Right lobe of liver (tissue), 6 donors: ENCODE measurements at regions not wholly inside any gene's neighbourhood (a gene's known extent, or its start where the extent isn't known, plus 50 kb on each side); places are given as distances from the start of the nearest gene placed in this dataset.
"Not testable (repeated sequence)": the region's sequence is repeated elsewhere in the genome, so short reads cannot be mapped to it uniquely, and the experiment has no call there.

Source experiments
- ATAC-seq, 4 donors: fragments of 200-7000 bp; cut with Tn5 transposase; one replicate each; pipeline ENCODE4 v1.9.1; 2020; ENCODE audit warnings: mild to moderate bottlenecking in 4 of 4, moderate library complexity in 4 of 4
- DNase-seq, 3 donors: peaks; one replicate each; pipeline ENCODE4 v3.0.0-alpha.2; 2020
- H3K27ac ChIP-seq, 3 donors: fragments of 200-600 bp; one replicate each; pipeline ENCODE4 v1.8.0; 2022
- H3K27me3 ChIP-seq, 2 donors: fragments of 200-600 bp; one replicate each; pipeline ENCODE4 v1.8.0; 2022
- H3K36me3 ChIP-seq, 4 donors: fragments of 200-600 bp; sonication (generic) in 1 of 4; one replicate each; pipeline versions ENCODE4 v1.5.1 to v1.8.0; 2017 to 2022; ENCODE audit warnings: control low read depth in 1 of 4
- H3K4me1 ChIP-seq, 4 donors: fragments of 200-600 bp; sonication (generic) in 1 of 4; one replicate each; pipeline versions ENCODE4 v1.5.1 to v1.8.0; 2017 to 2022; ENCODE audit warnings: control low read depth in 1 of 4
- H3K4me3 ChIP-seq, 3 donors: fragments of 200-600 bp; one replicate each; pipeline ENCODE4 v1.8.0; 2022
- H3K9me3 ChIP-seq, 4 donors: fragments of 200-600 bp; sonication (generic) in 1 of 4; one replicate each; pipeline versions ENCODE4 v1.5.1 to v1.8.0; 2017 to 2022; ENCODE audit warnings: control low read depth in 1 of 4
- CTCF ChIP-seq, 4 donors: fragments of 200-600 bp in 3 of 4; fragments of 450-650 bp in 1 of 4; IDR thresholded peaks; one replicate each; pipeline versions ENCODE4 v1.5.1 to v1.8.0; 2016 to 2022; ENCODE audit warnings: antibody characterized with exemption in 4 of 4, mild to moderate bottlenecking in 2 of 4
- POLR2A ChIP-seq: fragments of 450-650 bp; IDR thresholded peaks from one replicate; pipeline ENCODE4 v1.6.1; 2017; ENCODE audit warnings: antibody characterized with exemption, mild to moderate bottlenecking
- WGBS: methylation state at CpG from one replicate; pipeline ENCODE4 v1.1.6; 2018; ENCODE audit warnings: low coverage, low lambda C conversion rate; ENCODE audit not compliant: insufficient coverage; ENCODE audit errors: missing lambda C conversion rate; 5-methylcytosine and 5-hydroxymethylcytosine counted together
- intact Hi-C, 2 donors: fragments of 100-400 bp; cut with DNase I; formaldehyde crosslinking; loops; one replicate each; pipeline versions ENCODE4 v1.11.2 to v1.14.1; 2022
- donor health status: DM: no; HTN: yes; CAD: no.
- donor health status: DM: no; HTN: no; CAD: no.
- donor health status: DM: no; HTN: no; CAD: no.
- donor health status: DM: no; HTN: yes; CAD: no.
- donor health status: DM: no; HTN: yes; CAD: no.

GRCh38 chr6:85002847-85003246 is 238.4 kb upstream of the TBX18 start:
- TF ChIP-seq CTCF (IDR thresholded peaks at IDR 0.05) = no peak
- TF ChIP-seq POLR2A = no peak
- DNase-seq = no peak
- intact Hi-C loops = no loop called here

GRCh38 chr6:85000001-85000400 is 235.6 kb upstream of the TBX18 start:
- Histone ChIP-seq H3K27ac (no peak overlapping the region), H3K36me3 (no peaks in the 10 kb centered on the region), H3K4me3 (no peak overlapping the region), H3K27me3 (no peaks in the 10 kb centered on the region), H3K9me3 (no peaks in the 10 kb centered on the region), H3K4me1 (no peaks in the 10 kb centered on the region)
- TF ChIP-seq CTCF (IDR thresholded peaks at IDR 0.05) = no peak
- WGBS = 38% methylated on average over 2 of the region's 2 CpGs
- intact Hi-C loops = no loop called here
- DNase-seq = no peak
- no peak for ATAC-seq

More at GRCh38 chr6:85002847-85003246, 238.4 kb upstream of the TBX18 start:
- no peaks in the 10 kb centered on the region for H3K27me3 ChIP-seq
- ATAC-seq = no peak
- WGBS = 70% methylated on average over 2 of the region's 3 CpGs
- no peaks in the 10 kb centered on the region for H3K4me1 ChIP-seq
- H3K9me3 ChIP-seq = no peaks in the 10 kb centered on the region
- H3K36me3 ChIP-seq = no peaks in the 10 kb centered on the region
- H3K4me3 ChIP-seq = no peak overlapping the region
- no peak overlapping the region for H3K27ac ChIP-seq

DNA sequence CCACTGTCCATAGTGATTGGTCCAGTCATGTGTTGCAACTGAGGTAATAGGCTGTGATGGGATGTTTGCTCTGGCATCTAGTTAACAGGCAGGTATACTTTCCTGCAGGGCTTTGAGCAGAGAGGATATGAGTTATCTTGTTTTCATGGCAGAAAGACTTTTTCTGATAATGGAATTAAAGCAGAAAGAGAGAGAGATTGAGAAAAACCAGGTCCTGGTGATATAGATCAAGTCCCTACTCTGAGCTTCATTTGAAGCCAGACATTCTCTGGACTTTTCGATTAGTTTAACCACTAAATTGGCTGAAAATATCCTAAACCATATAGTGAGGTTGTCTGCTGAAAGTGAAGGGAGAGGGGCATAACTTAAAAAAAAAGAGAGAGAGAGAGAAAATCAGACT is 233.8 kb upstream of the TBX18 start:
- TF ChIP-seq POLR2A (no peak), CTCF (IDR thresholded peaks at IDR 0.05) (no peak)
- intact Hi-C loops = no loop called here
- Histone ChIP-seq H3K4me1 (no peaks in the 10 kb centered on the region), H3K36me3 (no peaks in the 10 kb centered on the region), H3K27ac (no peak overlapping the region), H3K27me3 (no peaks in the 10 kb centered on the region), H3K4me3 (no peak overlapping the region), H3K9me3 (no peaks in the 10 kb centered on the region)
- WGBS = 29% methylated on average over 1 of the region's 1 CpG
- ATAC-seq (no peak), DNase-seq (no peak)

DNA sequence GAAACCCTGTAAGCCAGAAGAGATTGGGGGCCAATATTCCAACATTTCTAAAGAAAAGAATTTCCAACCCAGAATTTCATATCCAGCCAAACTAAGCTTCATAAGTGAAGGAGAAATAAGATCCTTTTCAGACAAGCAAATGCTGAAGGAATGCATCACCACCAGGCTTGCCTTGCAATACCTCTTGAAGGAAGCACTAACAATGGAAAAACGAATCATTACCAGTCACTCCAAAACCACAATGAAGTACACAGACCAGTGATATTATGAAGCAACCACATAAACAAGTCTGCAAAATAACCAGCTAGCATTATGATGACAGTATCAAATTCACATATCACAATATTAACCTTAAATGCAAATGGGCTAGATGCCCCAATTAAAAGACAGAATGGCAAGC is 224.4 kb upstream of the TBX18 start:
- H3K4me1 ChIP-seq, intact Hi-C loops, H3K9me3 ChIP-seq, ATAC-seq, H3K27ac ChIP-seq, H3K36me3 ChIP-seq, H3K4me3 ChIP-seq, H3K27me3 ChIP-seq, DNase-seq: not testable (repeated sequence)
- 28% methylated on average over 1 of the region's 1 CpG for WGBS

GRCh38 chr6:84985490-84985889 is 221.1 kb upstream of the TBX18 start:
- 73% methylated on average over 3 of the region's 3 CpGs for WGBS
- H3K4me3 ChIP-seq, ATAC-seq, H3K27ac ChIP-seq, intact Hi-C loops, H3K36me3 ChIP-seq, H3K4me1 ChIP-seq, H3K9me3 ChIP-seq, DNase-seq, H3K27me3 ChIP-seq: not testable (repeated sequence)

GRCh38 chr6:84979541-84979940 is 215.1 kb upstream of the TBX18 start:
- H3K27me3 ChIP-seq = no peaks in the 10 kb centered on the region
- H3K4me1 ChIP-seq = no peaks in the 10 kb centered on the region
- WGBS = 71% methylated on average over 1 of the region's 1 CpG
- H3K27ac ChIP-seq = no peak overlapping the region
- no peak for DNase-seq
- H3K9me3 ChIP-seq = no peaks in the 10 kb centered on the region
- ATAC-seq = no peak
- H3K36me3 ChIP-seq = no peaks in the 10 kb centered on the region
- TF ChIP-seq CTCF (IDR thresholded peaks at IDR 0.05) = no peak
- TF ChIP-seq POLR2A = no peak
- no peak overlapping the region for H3K4me3 ChIP-seq
- intact Hi-C loops = no loop called here
